Cardiac muscle cell (in vitro differentiated cells and primary cell): ENCODE measurements at regions not wholly inside any gene's neighbourhood (a gene's known extent, or its start where the extent isn't known, plus 50 kb on each side); places are given as distances from the start of the nearest gene placed in this dataset.
A peak's percentile ranks its signal among the peaks of the same experiment; 100 is the strongest.

Source experiments
- DNase-seq, 2 donors: peaks; one replicate each; pipeline versions ENCODE4 v3.0.0 to v3.0.0-alpha.2; 2010 to 2017; ENCODE audit warnings: low read depth in 1 of 2, low spot score in 1 of 2
- H3K27ac ChIP-seq: fragments of 200-600 bp; sonication (generic); 2 replicates; pipeline ENCODE4 v1.5.1; 2016
- H3K27me3 ChIP-seq: fragments of 200-600 bp; sonication (generic); 2 replicates; pipeline ENCODE4 v1.6.0; 2016; ENCODE audit warnings: control low read depth
- H3K36me3 ChIP-seq: fragments of 200-600 bp; sonication (generic); 2 replicates; pipeline ENCODE4 v1.5.1; 2016; ENCODE audit warnings: control low read depth
- H3K4me1 ChIP-seq: fragments of 200-600 bp; sonication (generic); 2 replicates; pipeline ENCODE4 v1.8.1; 2017; ENCODE audit warnings: low read depth, mild to moderate bottlenecking, mixed run types
- H3K4me3 ChIP-seq: fragments of 200-600 bp; sonication (generic); 2 replicates; pipeline ENCODE4 v1.5.1; 2016; ENCODE audit warnings: mild to moderate bottlenecking
- H3K9me3 ChIP-seq: fragments of 200-600 bp; sonication (generic); 2 replicates; pipeline ENCODE4 v1.5.1; 2017; ENCODE audit warnings: low read depth, mild to moderate bottlenecking, control low read depth
- CTCF ChIP-seq: IDR thresholded peaks from 2 replicates; pipeline ENCODE4 v1.5.1; 2012; ENCODE audit warnings: low read depth, mild to moderate bottlenecking, low read length

DNA sequence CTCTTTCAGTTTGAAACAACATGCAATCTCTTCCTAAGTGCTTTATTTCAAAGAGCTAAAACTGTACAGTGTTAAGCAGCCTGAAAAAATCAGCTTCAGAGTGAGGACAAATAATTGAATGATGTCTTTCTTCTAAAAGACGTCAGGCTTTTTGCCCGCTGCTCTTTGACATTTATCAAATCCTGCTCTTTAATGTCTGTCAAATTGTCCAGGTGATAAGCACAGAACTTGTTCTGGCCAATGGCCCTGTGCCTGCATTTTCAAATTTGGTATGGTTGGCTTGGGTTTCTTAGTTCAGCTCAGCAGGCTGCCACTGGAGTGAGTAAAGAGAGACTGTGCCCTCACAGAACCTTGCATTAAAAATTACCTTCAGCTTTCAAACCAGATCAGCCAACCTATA lies 712.9 kb upstream of the LCORL start:
- Histone ChIP-seq H3K4me3 (no peak overlapping the region), H3K4me1 (peaks cover 15% of the 10 kb centered on the region), H3K36me3 (no peaks in the 10 kb centered on the region), H3K27ac (peak overlapping the region; percentile 69), H3K27me3 (no peaks in the 10 kb centered on the region), H3K9me3 (no peaks in the 10 kb centered on the region)
- peak in 1 of 2 donors; percentile 27 for DNase-seq
- no peak for TF ChIP-seq CTCF

- Histone ChIP-seq H3K4me1 (peaks cover 15% of the 10 kb centered on the region), H3K9me3 (no peaks in the 10 kb centered on the region), H3K27me3 (no peaks in the 10 kb centered on the region), H3K4me3 (no peak overlapping the region), H3K27ac (peak overlapping the region; percentile 69), H3K36me3 (no peaks in the 10 kb centered on the region)
- DNase-seq, result peak in 1 of 2 donors; percentile 25
- no peak for TF ChIP-seq CTCF
Measured at GRCh38 chr4:18733961-18734360, 712.4 kb upstream of the LCORL start.

GRCh38 chr4:18722748-18723191 lies 701.2 kb upstream of the LCORL start:
- Histone ChIP-seq H3K27ac (no peak overlapping the region), H3K9me3 (no peaks in the 10 kb centered on the region), H3K36me3 (no peaks in the 10 kb centered on the region), H3K4me1 (no peaks in the 10 kb centered on the region), H3K27me3 (no peaks in the 10 kb centered on the region), H3K4me3 (no peak overlapping the region)
- no peak for DNase-seq
- no peak for TF ChIP-seq CTCF

GRCh38 chr4:18698119-18698883 lies 676.7 kb upstream of the LCORL start:
- H3K9me3 ChIP-seq, result no peaks in the 10 kb centered on the region
- H3K4me1 ChIP-seq, result no peaks in the 10 kb centered on the region
- TF ChIP-seq CTCF, result no peak
- no peak for DNase-seq
- no peaks in the 10 kb centered on the region for H3K36me3 ChIP-seq
- no peak overlapping the region for H3K27ac ChIP-seq
- H3K27me3 ChIP-seq, result no peaks in the 10 kb centered on the region
- H3K4me3 ChIP-seq, result no peak overlapping the region

GRCh38 chr4:18695733-18696527 lies 674.4 kb upstream of the LCORL start:
- Histone ChIP-seq H3K36me3 (no peaks in the 10 kb centered on the region), H3K4me1 (no peaks in the 10 kb centered on the region), H3K4me3 (no peak overlapping the region), H3K27ac (no peak overlapping the region), H3K27me3 (no peaks in the 10 kb centered on the region), H3K9me3 (no peaks in the 10 kb centered on the region)
- DNase-seq, result no peak
- no peak for TF ChIP-seq CTCF
